H1 (cell line): ENCODE measurements at regions not wholly inside any gene's neighbourhood (a gene's known extent, or its start where the extent isn't known, plus 50 kb on each side); places are given as distances from the start of the nearest gene placed in this dataset.

ENCODE experiments used
- ASH2L ChIP-seq: fragments of 200-600, 300-600 bp; sonication (generic); IDR thresholded peaks from one replicate; pipeline ENCODE4 v1.7.1; 2017; ENCODE audit warnings: low read length
- CBX8 ChIP-seq: fragments of 300-800, 300-1000 bp; sonication (generic); IDR thresholded peaks from 2 replicates; pipeline ENCODE4 v1.7.1; 2016; ENCODE audit warnings: low read depth, low read length, borderline replicate concordance
- EGR1 ChIP-seq: IDR thresholded peaks from 2 replicates; pipeline ENCODE4 v1.6.1; 2011; ENCODE audit warnings: low read depth, low read length, borderline replicate concordance
- EP300 ChIP-seq, 2 experiments: IDR thresholded peaks; 1 replicate in 1 of 2; 2 replicates in 1 of 2; pipeline ENCODE4 v1.6.1; 2011 to 2012; ENCODE audit warnings: low read depth in 2 of 2, low read length in 2 of 2, mild to moderate bottlenecking in 2 of 2, borderline replicate concordance in 1 of 2, inconsistent platforms in 1 of 2, moderate library complexity in 1 of 2
- EZH2 ChIP-seq: fragments of 200-600 bp; sonication (generic); IDR thresholded peaks from 2 replicates; pipeline ENCODE4 v1.7.1; 2012; ENCODE audit warnings: low read depth, mild to moderate bottlenecking, moderate library complexity, low read length, inconsistent platforms; ENCODE audit not compliant: severe bottlenecking
- HDAC2 ChIP-seq, 2 experiments: fragments of 300-600 bp in 1 of 2; sonication (generic) in 1 of 2; IDR thresholded peaks; 2 replicates each; pipeline ENCODE4 v1.6.1; 2011 to 2012; ENCODE audit warnings: low read depth in 2 of 2, low read length in 2 of 2, mild to moderate bottlenecking in 2 of 2, moderate library complexity in 2 of 2, borderline replicate concordance in 1 of 2, inconsistent platforms in 1 of 2
- JUND ChIP-seq: IDR thresholded peaks from 2 replicates; pipeline ENCODE4 v1.6.1; 2011; ENCODE audit warnings: mild to moderate bottlenecking, improper control_type of control experiment, low read length
- NANOG ChIP-seq: IDR thresholded peaks from 2 replicates; pipeline ENCODE4 v1.6.1; 2011; ENCODE audit warnings: low read length, low read depth, mild to moderate bottlenecking, inconsistent platforms; ENCODE audit not compliant: insufficient read depth, poor library complexity, severe bottlenecking
- POLR2A ChIP-seq, 2 experiments: IDR thresholded peaks; 1 replicate in 1 of 2; 2 replicates in 1 of 2; pipeline ENCODE4 v1.6.1; 2011; ENCODE audit warnings: low read depth in 2 of 2, low read length in 2 of 2, mild to moderate bottlenecking in 2 of 2; ENCODE audit errors: control extremely low read depth in 1 of 2
- POLR2AphosphoS5 ChIP-seq: IDR thresholded peaks from 2 replicates; pipeline ENCODE4 v1.6.1; 2011; ENCODE audit warnings: low read depth, low read length
- RAD21 ChIP-seq, 2 experiments: IDR thresholded peaks in 1 of 2; conservative IDR thresholded peaks in 1 of 2; 2 replicates each; pipeline ENCODE4 v1.6.1; 2011; ENCODE audit warnings: low read depth in 2 of 2, low read length in 2 of 2, improper control_type of control experiment in 1 of 2, inconsistent platforms in 1 of 2, mild to moderate bottlenecking in 1 of 2, moderate library complexity in 1 of 2
- TAF7 ChIP-seq: optimal IDR thresholded peaks from 2 replicates; pipeline ENCODE3; 2011; ENCODE audit warnings: low read depth, mild to moderate bottlenecking, inconsistent platforms, low read length, moderate library complexity, borderline replicate concordance
- TBP ChIP-seq: IDR thresholded peaks from 2 replicates; pipeline ENCODE4 v1.6.1; 2011; ENCODE audit warnings: low read depth, low read length, improper control_type of control experiment
- TCF12 ChIP-seq: IDR thresholded peaks from 2 replicates; pipeline ENCODE4 v1.6.1; 2011; ENCODE audit warnings: low read depth, mild to moderate bottlenecking, low read length
- TEAD4 ChIP-seq: IDR thresholded peaks from 2 replicates; pipeline ENCODE4 v1.6.1; 2012; ENCODE audit warnings: low read depth, low read length, inconsistent platforms, mixed read lengths
- YY1 ChIP-seq: IDR thresholded peaks from 2 replicates; pipeline ENCODE4 v1.6.1; 2011; ENCODE audit warnings: low read depth, mild to moderate bottlenecking, low read length
- TF ChIP-seq, protein P1 (sequence below): IDR thresholded peaks from 2 replicates; pipeline ENCODE4 v1.6.1; 2012; ENCODE audit warnings: low read length, inconsistent platforms
- TF ChIP-seq, protein P2 (sequence below): IDR thresholded peaks from 2 replicates; pipeline ENCODE4 v1.6.1; 2011; ENCODE audit warnings: low read depth, mild to moderate bottlenecking, low read length; ENCODE audit not compliant: insufficient read depth

GRCh38 chr7:21169667-21170580, 258.0 kb upstream of the SP4 start (continued):
- peak; percentile 30 for TF ChIP-seq EZH2
- peak; percentile 87 for TF ChIP-seq TBP
- TF ChIP-seq HDAC2 (IDR thresholded peaks at IDR 0.05; ENCODE audit: borderline replicate concordance in 1 of 2, low read depth in 2 of 2, low read length in 2 of 2): peak in 1 of 2 experiments; percentile 73; a peak in 2 of 4 replicates
- TF ChIP-seq TCF12: no peak
- TF ChIP-seq ASH2L: peak; percentile 23
- TF ChIP-seq RAD21 (IDR thresholded peaks at IDR 0.05 in 1 of 2, conservative IDR thresholded peaks at IDR 0.05 in 1 of 2; ENCODE audit: low read depth in 2 of 2, low read length in 2 of 2): peak in 1 of 2 experiments; percentile 20; a peak in 2 of 4 replicates
- TF ChIP-seq NANOG: peak; percentile 52
- TF ChIP-seq POLR2A (IDR thresholded peaks at IDR 0.05; ENCODE audit: control extremely low read depth in 1 of 2, low read depth in 2 of 2, low read length in 2 of 2): peak in 1 of 2 experiments; percentile 73; a peak in 2 of 3 replicates
- TF ChIP-seq CBX8: no peak
- peak; percentile 21; the same call in 1 of the 2 replicates for TF ChIP-seq EGR1
- peak; percentile 32; the same call in 1 of the 2 replicates for TF ChIP-seq JUND
- TF ChIP-seq POLR2AphosphoS5: peak; percentile 12; the same call in 1 of the 2 replicates
- TF ChIP-seq, protein P1, sequence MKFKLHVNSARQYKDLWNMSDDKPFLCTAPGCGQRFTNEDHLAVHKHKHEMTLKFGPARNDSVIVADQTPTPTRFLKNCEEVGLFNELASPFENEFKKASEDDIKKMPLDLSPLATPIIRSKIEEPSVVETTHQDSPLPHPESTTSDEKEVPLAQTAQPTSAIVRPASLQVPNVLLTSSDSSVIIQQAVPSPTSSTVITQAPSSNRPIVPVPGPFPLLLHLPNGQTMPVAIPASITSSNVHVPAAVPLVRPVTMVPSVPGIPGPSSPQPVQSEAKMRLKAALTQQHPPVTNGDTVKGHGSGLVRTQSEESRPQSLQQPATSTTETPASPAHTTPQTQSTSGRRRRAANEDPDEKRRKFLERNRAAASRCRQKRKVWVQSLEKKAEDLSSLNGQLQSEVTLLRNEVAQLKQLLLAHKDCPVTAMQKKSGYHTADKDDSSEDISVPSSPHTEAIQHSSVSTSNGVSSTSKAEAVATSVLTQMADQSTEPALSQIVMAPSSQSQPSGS: peak; percentile 50; the same call in 1 of the 2 replicates
- peak; percentile 51 for TF ChIP-seq TAF7
- TF ChIP-seq EP300 (IDR thresholded peaks at IDR 0.05; ENCODE audit: borderline replicate concordance in 1 of 2, low read depth in 2 of 2, low read length in 2 of 2): peak in 1 of 2 experiments; percentile 53; a peak in 1 of 3 replicates
- TF ChIP-seq, protein P2, sequence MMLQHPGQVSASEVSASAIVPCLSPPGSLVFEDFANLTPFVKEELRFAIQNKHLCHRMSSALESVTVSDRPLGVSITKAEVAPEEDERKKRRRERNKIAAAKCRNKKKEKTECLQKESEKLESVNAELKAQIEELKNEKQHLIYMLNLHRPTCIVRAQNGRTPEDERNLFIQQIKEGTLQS: no peak
- peak; percentile 49; the same call in 1 of the 2 replicates for TF ChIP-seq YY1
- peak; percentile 76 for TF ChIP-seq TEAD4
